GM19395 (cell line): ENCODE measurements at regions not wholly inside any gene's neighbourhood (a gene's known extent, or its start where the extent isn't known, plus 50 kb on each side); places are given as distances from the start of the nearest gene placed in this dataset.
"Not testable (repeated sequence)": the region's sequence is repeated elsewhere in the genome, so short reads cannot be mapped to it uniquely, and the experiment has no call there.

ENCODE experiments used
- ATAC-seq: cut with Tn5 transposase; IDR thresholded peaks from one replicate; pipeline ENCODE4 v1.9.1; 2021; ENCODE audit warnings: mild to moderate bottlenecking, moderate library complexity; ENCODE audit not compliant: unreplicated experiment

GRCh38 chr6:140189263-140189662, 814.8 kb upstream of the CITED2 start:
- ATAC-seq = not testable (repeated sequence)

GRCh38 chr6:140185991-140186390, 811.5 kb upstream of the CITED2 start:
- no peak for ATAC-seq

- no peak for ATAC-seq
Measured at GRCh38 chr6:140183881-140184280, 809.4 kb upstream of the CITED2 start.

- no peak for ATAC-seq
Measured at GRCh38 chr6:140182821-140183220, 808.4 kb upstream of the CITED2 start.

DNA sequence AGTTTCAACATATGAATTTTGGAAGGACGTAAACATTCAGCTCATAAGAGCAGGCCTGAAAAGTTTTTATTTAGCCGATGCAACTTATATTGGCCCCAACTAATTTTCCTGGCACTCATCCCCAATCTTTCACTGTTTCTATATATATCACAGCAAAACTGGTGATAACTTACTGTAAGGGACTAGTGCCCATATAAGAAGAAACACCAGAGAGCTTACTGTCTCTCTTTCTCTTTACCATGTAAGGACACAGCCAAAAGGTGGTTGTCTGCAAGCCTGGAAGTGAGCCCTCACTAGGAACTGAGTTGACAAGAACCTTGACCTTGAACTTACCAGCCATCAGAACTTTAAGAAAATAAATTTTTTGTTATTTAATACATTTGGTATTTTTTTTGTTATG, 807.4 kb upstream of the CITED2 start:
- no peak for ATAC-seq

DNA sequence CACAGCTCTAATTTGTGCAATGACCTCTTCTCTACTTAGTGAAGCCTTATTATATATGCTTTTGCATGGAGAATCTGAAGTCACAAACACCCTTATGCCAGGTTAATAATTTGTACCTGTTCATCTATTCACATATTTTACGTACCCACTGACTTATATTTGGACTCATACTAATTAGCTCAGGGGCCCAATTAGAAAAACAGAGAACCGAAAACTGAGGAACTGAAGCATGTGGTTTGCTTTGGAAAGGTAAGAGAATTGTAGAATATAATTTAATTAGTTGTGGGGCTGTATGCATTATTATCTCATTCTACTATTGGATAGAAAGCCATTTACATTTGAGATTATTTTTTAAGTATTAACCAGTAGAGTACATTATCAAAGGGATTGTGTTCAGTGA, 805.9 kb upstream of the CITED2 start:
- no peak for ATAC-seq

DNA sequence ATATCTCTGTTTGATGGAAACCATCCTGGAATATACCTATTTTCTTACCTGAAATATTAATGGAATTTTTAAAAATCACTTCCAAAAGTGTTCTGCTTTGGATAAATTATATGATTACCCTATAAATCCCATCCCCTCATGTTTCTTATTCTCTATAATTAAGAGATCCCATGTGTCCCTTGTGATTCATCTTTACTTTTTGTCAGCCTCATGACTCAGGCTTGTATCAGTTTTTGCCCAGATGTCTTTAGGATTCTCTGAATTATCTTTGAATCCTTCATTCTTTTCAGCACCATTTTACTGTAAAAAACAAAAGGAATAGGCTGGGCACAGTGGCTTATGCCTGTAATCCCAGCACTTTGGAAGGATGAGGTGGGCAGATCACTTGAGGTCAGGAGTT, 804.5 kb upstream of the CITED2 start:
- no peak for ATAC-seq

- no peak for ATAC-seq
Measured at GRCh38 chr6:140178520-140178919, 804.1 kb upstream of the CITED2 start.

GRCh38 chr6:140176306-140176705, 801.9 kb upstream of the CITED2 start:
- no peak for ATAC-seq

GRCh38 chr6:140175486-140175885, 801.0 kb upstream of the CITED2 start:
- ATAC-seq = no peak

DNA sequence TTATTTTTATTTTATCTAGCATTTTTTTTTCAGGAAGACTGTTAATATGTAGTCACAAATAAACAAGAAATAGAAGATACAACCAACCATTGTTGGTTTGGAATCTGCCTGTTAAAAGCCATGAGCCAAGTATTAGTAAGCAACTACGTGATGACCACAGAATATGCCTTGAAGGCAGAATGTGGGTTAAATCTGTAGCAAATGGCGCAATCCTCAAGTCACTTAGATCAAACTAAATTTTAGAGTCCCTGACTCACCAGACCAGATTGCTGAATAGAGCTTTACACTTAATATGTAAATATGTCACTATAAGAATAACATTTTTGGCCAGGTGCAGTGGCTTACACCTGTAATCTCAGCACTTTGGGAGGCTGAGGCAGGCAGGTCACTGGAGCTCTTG, 800.1 kb upstream of the CITED2 start:
- ATAC-seq = no peak

- no peak for ATAC-seq
Measured at GRCh38 chr6:140168365-140168764, 793.9 kb upstream of the CITED2 start.

- no peak for ATAC-seq
Measured at GRCh38 chr6:140160909-140161308, 786.5 kb upstream of the CITED2 start.

GRCh38 chr6:140160494-140160893, 786.0 kb upstream of the CITED2 start:
- no peak for ATAC-seq

DNA sequence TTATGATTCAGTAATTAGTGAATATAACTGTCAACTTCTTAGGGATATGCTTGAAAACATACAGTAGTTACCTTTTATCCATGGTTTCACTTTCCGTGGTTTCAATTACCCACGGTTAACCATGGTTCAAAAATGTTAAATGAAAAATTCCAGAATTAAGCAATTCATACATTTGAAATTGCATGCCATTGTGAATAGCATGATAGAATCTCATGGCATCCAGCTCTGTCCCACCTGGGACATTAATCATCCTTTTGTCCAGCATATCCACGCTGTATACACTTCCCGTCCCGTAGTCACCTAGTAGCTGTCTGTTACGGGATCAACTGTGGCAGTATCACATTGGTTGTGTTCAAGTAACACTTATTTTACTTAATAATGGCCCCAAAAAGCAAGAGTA, 781.7 kb upstream of the CITED2 start:
- no peak for ATAC-seq

DNA sequence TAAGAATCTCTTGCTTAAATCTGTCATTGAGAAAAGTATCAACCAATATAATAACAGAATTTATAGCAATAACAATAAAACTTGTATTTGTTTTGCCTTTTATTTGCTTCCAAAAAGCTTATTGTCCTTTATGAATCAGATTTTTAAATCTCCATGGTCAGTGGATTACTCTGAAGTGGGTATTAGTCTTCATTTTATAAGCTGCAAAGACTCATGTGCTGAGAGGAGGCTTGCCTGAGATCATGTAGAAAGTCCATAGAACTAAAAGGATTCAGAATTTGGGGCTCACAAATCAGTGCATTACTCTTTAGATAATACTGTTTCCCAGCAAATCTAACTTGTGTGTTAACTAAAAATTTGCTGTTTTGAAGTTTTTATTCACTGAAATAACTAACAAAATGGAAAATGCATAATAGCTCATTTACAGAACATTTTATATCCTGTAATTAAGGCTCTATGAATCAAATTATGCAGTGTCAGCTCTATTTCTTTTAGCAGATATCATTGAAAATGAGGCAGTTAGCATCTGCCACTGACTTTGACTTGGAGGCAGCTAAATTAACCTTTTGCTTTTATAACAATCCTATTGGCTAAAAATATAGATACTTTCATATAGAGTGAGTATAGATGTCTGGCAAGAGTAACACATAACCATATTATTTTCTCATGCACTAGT, 781.1 kb upstream of the CITED2 start:
- ATAC-seq = no peak

GRCh38 chr6:140153703-140154102, 779.3 kb upstream of the CITED2 start:
- no peak for ATAC-seq

GRCh38 chr6:140147825-140148814, 773.7 kb upstream of the CITED2 start:
- not testable (repeated sequence) for ATAC-seq

DNA sequence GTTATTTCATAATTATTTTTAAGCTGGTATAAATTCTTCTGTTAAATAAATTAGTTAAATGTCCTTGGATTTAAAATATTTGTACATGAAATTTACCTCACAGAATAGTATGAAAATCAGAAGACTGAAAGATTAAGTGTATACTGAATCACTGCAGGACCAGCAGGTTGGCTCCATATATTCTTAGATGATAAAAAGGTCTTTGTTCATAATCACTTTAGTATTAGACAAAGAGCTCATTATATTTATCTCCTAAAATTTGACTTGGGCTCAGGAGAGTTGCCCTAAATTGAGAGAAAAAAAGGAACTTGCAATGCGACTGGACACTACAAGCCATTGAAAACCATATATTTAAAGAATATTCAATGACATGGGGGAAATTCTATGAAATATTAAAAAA, 766.4 kb upstream of the CITED2 start:
- ATAC-seq = no peak

DNA sequence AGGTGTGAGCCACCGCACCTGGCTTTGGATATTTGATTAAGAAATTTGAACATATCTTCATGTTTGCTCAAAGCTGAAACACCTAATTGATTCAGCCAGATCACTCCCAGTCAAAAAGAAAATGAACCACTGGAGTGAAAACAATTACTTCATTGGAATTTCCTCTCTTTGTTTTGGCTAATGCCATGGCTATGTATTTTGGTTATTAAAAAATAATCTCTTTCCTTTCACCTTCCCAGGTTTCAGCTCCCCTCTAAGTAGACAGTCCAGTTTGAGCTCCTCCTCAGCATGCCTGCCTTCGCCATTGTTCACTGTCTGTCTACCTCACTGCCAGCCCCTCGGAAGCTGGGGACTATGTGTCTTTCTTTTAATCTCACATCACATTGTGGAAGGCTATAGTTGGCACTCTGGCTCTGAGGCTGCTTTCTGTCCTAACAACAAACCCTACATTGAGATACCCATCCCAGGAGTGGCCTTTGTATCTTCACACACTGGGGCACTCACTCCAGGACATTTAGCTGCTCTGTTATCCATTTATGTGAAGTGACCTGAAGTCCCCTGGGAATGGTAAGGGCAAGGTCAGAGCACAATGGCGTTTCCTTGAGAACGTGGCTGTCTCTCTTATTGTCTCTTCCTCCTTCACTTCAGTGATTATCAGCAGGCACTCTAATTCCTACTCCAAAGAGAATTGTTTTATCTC, 764.0 kb upstream of the CITED2 start:
- ATAC-seq = no peak

DNA sequence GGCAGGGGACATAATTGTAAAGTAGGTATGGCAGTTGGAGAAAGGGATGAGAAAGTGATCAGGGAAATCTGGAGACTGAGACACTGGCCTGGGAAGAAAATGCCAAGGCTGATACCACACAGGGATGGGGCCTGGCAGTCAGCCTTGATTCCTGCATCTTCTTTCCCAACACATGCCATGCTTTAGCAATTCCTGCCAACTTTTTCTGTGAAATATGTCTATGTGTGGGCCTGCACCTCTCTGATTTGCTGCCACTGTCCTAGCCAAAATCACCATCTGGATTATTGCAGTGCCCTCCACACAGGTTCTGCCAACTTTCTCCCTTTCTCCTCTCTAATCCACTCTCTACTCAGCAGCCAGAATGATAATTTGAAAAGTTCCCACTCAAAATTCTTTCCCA, 759.8 kb upstream of the CITED2 start:
- ATAC-seq = no peak

- no peak for ATAC-seq
Measured at GRCh38 chr6:140130074-140130473, 755.6 kb upstream of the CITED2 start.
